HG03460 (cell line): ENCODE measurements at regions not wholly inside any gene's neighbourhood (a gene's known extent, or its start where the extent isn't known, plus 50 kb on each side); places are given as distances from the start of the nearest gene placed in this dataset.

Experiments used
- ATAC-seq: cut with Tn5 transposase; IDR thresholded peaks from one replicate; pipeline ENCODE4 v1.9.1; 2021; ENCODE audit not compliant: unreplicated experiment

- no peak for ATAC-seq
Observed at GRCh38 chr21:19326531-19327319, 923.1 kb upstream of the TMPRSS15 start.

GRCh38 chr21:19328954-19329353 lies 925.4 kb upstream of the TMPRSS15 start:
- ATAC-seq, result no peak

GRCh38 chr21:19340303-19340702 lies 936.7 kb upstream of the TMPRSS15 start:
- no peak for ATAC-seq

GRCh38 chr21:19340954-19341353 lies 937.4 kb upstream of the TMPRSS15 start:
- ATAC-seq, result no peak

GRCh38 chr21:19343711-19344110 lies 940.1 kb upstream of the TMPRSS15 start:
- ATAC-seq, result no peak

- ATAC-seq, result no peak
Observed at GRCh38 chr21:19350286-19350685, 946.7 kb upstream of the TMPRSS15 start.

GRCh38 chr21:19353256-19353655 lies 949.7 kb upstream of the TMPRSS15 start:
- no peak for ATAC-seq

- no peak for ATAC-seq
Observed at GRCh38 chr21:19368944-19369343, 965.4 kb upstream of the TMPRSS15 start.

- ATAC-seq, result no peak
Observed at GRCh38 chr21:19392390-19392789, 988.8 kb upstream of the TMPRSS15 start.

- ATAC-seq, result no peak
Observed at GRCh38 chr21:19400223-19400770, 996.7 kb upstream of the TMPRSS15 start.

- ATAC-seq, result no peak
Observed at GRCh38 chr21:19402870-19403269, 999.3 kb upstream of the TMPRSS15 start.

GRCh38 chr21:19405326-19405725 lies 1001.7 kb upstream of the TMPRSS15 start:
- ATAC-seq, result no peak

GRCh38 chr21:19420565-19420964 lies 1017.0 kb upstream of the TMPRSS15 start:
- no peak for ATAC-seq

GRCh38 chr21:19433623-19434022 lies 1030.0 kb upstream of the TMPRSS15 start:
- ATAC-seq, result no peak

GRCh38 chr21:19440792-19441655 lies 1037.4 kb upstream of the TMPRSS15 start:
- no peak for ATAC-seq

GRCh38 chr21:19458295-19458694 lies 1054.7 kb upstream of the TMPRSS15 start:
- ATAC-seq, result no peak

GRCh38 chr21:19461481-19462205 lies 1058.1 kb upstream of the TMPRSS15 start:
- ATAC-seq, result no peak

GRCh38 chr21:19463966-19464365 lies 1060.4 kb upstream of the TMPRSS15 start:
- no peak for ATAC-seq

- no peak for ATAC-seq
Observed at GRCh38 chr21:19468991-19469715, 1065.6 kb upstream of the TMPRSS15 start.

- no peak for ATAC-seq
Observed at GRCh38 chr21:19475525-19475924, 1071.9 kb upstream of the TMPRSS15 start.
